Right atrium auricular region (tissue), 2 donors: ENCODE measurements at regions not wholly inside any gene's neighbourhood (a gene's known extent, or its start where the extent isn't known, plus 50 kb on each side); places are given as distances from the start of the nearest gene placed in this dataset.
"Not testable (repeated sequence)": the region's sequence is repeated elsewhere in the genome, so short reads cannot be mapped to it uniquely, and the experiment has no call there.

Source experiments
- DNase-seq: peaks from one replicate; pipeline ENCODE4 v3.0.0-alpha.2; 2019; ENCODE audit warnings: low spot score
- H3K27ac ChIP-seq, 2 donors: fragments of 200-600 bp; sonication (generic); 1 replicate in 1 of 2; 2 replicates in 1 of 2; pipeline ENCODE4 v1.5.1; 2016 to 2019
- H3K27me3 ChIP-seq, 2 donors: fragments of 200-600 bp; sonication (generic); one replicate each; pipeline versions ENCODE4 v1.5.1 to v1.6.0; 2017 to 2019
- H3K36me3 ChIP-seq: fragments of 200-600 bp; sonication (generic); one replicate; pipeline ENCODE4 v1.5.1; 2016
- H3K4me1 ChIP-seq, 2 donors: fragments of 200-600 bp; sonication (generic); one replicate each; pipeline versions ENCODE4 v1.5.1 to v1.6.0; 2017 to 2019
- H3K4me3 ChIP-seq, 2 donors: fragments of 200-600 bp; sonication (generic); 1 replicate in 1 of 2; 2 replicates in 1 of 2; pipeline ENCODE4 v1.5.1; 2017 to 2019; ENCODE audit warnings: mild to moderate bottlenecking in 1 of 2, moderate library complexity in 1 of 2
- H3K9me3 ChIP-seq, 2 donors: fragments of 200-600 bp; sonication (generic); one replicate each; pipeline ENCODE4 v1.5.1; 2019
- TF ChIP-seq, protein P1 (sequence below), 2 donors: fragments of 200-600 bp; sonication (generic); IDR thresholded peaks; one replicate each; pipeline ENCODE4 v1.5.1; 2019; ENCODE audit warnings: antibody characterized with exemption in 2 of 2

GRCh38 chr2:35501076-35501475 is 854.5 kb upstream of the CRIM1 start:
- DNase-seq, result no peak

DNA sequence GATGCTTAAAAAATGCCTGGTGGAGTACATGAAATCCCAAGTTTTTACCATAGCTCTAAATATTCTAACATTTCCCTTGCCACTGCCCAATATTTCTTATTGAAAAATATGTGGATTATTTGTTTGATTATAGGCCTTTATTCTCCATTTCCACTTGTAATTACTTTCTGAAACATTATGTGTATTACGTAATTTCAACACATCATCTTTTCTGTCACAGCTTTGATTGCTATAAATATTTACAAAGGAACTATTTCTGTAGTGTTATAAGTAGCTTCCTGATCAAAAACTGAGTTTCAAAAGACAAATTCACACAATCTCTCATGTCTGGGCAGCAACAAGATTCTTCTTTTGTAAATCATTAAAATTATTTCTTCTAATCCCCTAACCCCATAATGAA is 859.6 kb upstream of the CRIM1 start:
- no peak overlapping the region for H3K27ac ChIP-seq
- DNase-seq, result no peak
- no peaks in the 10 kb centered on the region for H3K36me3 ChIP-seq

More at GRCh38 chr2:35501076-35501475, 854.5 kb upstream of the CRIM1 start:
- Histone ChIP-seq H3K36me3 (no peaks in the 10 kb centered on the region), H3K4me3 (no peak overlapping the region), H3K4me1 (no peaks in the 10 kb centered on the region), H3K9me3 (no peaks in the 10 kb centered on the region), H3K27me3 (no peaks in the 10 kb centered on the region), H3K27ac (no peak overlapping the region)
- TF ChIP-seq, protein P1, sequence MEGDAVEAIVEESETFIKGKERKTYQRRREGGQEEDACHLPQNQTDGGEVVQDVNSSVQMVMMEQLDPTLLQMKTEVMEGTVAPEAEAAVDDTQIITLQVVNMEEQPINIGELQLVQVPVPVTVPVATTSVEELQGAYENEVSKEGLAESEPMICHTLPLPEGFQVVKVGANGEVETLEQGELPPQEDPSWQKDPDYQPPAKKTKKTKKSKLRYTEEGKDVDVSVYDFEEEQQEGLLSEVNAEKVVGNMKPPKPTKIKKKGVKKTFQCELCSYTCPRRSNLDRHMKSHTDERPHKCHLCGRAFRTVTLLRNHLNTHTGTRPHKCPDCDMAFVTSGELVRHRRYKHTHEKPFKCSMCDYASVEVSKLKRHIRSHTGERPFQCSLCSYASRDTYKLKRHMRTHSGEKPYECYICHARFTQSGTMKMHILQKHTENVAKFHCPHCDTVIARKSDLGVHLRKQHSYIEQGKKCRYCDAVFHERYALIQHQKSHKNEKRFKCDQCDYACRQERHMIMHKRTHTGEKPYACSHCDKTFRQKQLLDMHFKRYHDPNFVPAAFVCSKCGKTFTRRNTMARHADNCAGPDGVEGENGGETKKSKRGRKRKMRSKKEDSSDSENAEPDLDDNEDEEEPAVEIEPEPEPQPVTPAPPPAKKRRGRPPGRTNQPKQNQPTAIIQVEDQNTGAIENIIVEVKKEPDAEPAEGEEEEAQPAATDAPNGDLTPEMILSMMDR (IDR thresholded peaks at IDR 0.05), result no peak

GRCh38 chr2:35495182-35495581 is 860.4 kb upstream of the CRIM1 start:
- TF ChIP-seq, protein P1 (IDR thresholded peaks at IDR 0.05), result no peak
- H3K27me3 ChIP-seq, result no peaks in the 10 kb centered on the region
- no peaks in the 10 kb centered on the region for H3K36me3 ChIP-seq
- no peak overlapping the region for H3K27ac ChIP-seq
- H3K9me3 ChIP-seq, result no peaks in the 10 kb centered on the region
- no peak overlapping the region for H3K4me3 ChIP-seq
- no peaks in the 10 kb centered on the region for H3K4me1 ChIP-seq
- no peak for DNase-seq

More for the DNA sequence above, 859.6 kb upstream of the CRIM1 start:
- Histone ChIP-seq H3K4me1 (no peaks in the 10 kb centered on the region), H3K4me3 (no peak overlapping the region), H3K9me3 (no peaks in the 10 kb centered on the region), H3K27me3 (no peaks in the 10 kb centered on the region)
- TF ChIP-seq, protein P1 (IDR thresholded peaks at IDR 0.05), result no peak

- H3K36me3 ChIP-seq, H3K27ac ChIP-seq, H3K4me3 ChIP-seq, H3K27me3 ChIP-seq, H3K9me3 ChIP-seq, H3K4me1 ChIP-seq, DNase-seq: not testable (repeated sequence)
Observed at GRCh38 chr2:35478121-35478520, 877.5 kb upstream of the CRIM1 start.

- Histone ChIP-seq H3K36me3 (no peaks in the 10 kb centered on the region), H3K27ac (no peak overlapping the region), H3K4me3 (no peak overlapping the region), H3K27me3 (no peaks in the 10 kb centered on the region), H3K4me1 (no peaks in the 10 kb centered on the region), H3K9me3 (no peaks in the 10 kb centered on the region)
- TF ChIP-seq, protein P1 (IDR thresholded peaks at IDR 0.05), result no peak
- DNase-seq, result no peak
Observed at GRCh38 chr2:35468245-35468644, 887.3 kb upstream of the CRIM1 start.

DNA sequence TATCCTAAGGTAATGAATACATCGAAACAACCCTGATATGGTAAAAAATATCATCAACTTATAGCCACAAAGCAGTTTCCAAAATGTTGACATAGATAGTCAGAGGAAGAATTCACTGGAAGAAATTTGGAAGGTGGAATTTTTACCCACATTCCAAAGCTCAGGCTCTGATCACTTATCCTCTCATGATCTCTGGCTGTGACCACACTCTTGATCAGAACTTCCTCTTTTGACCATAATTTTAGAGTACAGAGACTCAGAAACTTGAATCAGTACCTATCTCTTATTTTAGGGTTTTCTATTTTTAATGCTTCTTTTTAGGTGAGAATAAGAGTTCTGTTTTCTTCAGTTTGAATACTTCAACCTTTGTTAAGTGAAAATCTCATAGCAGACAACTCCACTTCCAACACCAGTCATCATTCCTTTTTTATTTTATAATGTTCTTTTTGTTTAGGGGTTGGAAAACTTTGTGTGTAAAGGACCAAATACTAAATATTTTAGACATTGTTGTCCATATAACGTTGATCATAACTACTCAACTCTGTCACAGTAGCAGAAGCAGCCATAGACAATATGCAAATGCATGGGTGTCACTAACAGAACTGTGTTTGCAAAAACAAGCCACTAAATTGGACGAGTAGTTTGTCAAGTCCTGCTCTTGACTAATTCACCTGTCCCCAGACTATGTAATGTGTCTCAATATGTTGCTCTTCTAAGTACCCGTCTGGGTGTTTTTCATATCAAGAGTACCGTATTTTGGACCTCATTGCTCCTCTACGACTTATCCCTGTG is 891.6 kb upstream of the CRIM1 start:
- Histone ChIP-seq H3K27me3 (no peaks in the 10 kb centered on the region), H3K4me3 (no peak overlapping the region), H3K36me3 (no peaks in the 10 kb centered on the region), H3K27ac (no peak overlapping the region), H3K9me3 (no peaks in the 10 kb centered on the region), H3K4me1 (no peaks in the 10 kb centered on the region)
- TF ChIP-seq, protein P1 (IDR thresholded peaks at IDR 0.05), result no peak
- DNase-seq, result no peak
